IPS-NIHi7 (cell line): ENCODE measurements at regions not wholly inside any gene's neighbourhood (a gene's known extent, or its start where the extent isn't known, plus 50 kb on each side); places are given as distances from the start of the nearest gene placed in this dataset.
"Not testable (repeated sequence)": the region's sequence is repeated elsewhere in the genome, so short reads cannot be mapped to it uniquely, and the experiment has no call there.

ENCODE experiments used
- DNase-seq: peaks from one replicate; pipeline ENCODE4 v3.0.0; 2012; ENCODE audit warnings: mixed read lengths; ENCODE audit errors: extremely low spot score

GRCh38 chr10:57692255-57692980 is 575.3 kb downstream of the IPMK start:
- DNase-seq: no peak

DNA sequence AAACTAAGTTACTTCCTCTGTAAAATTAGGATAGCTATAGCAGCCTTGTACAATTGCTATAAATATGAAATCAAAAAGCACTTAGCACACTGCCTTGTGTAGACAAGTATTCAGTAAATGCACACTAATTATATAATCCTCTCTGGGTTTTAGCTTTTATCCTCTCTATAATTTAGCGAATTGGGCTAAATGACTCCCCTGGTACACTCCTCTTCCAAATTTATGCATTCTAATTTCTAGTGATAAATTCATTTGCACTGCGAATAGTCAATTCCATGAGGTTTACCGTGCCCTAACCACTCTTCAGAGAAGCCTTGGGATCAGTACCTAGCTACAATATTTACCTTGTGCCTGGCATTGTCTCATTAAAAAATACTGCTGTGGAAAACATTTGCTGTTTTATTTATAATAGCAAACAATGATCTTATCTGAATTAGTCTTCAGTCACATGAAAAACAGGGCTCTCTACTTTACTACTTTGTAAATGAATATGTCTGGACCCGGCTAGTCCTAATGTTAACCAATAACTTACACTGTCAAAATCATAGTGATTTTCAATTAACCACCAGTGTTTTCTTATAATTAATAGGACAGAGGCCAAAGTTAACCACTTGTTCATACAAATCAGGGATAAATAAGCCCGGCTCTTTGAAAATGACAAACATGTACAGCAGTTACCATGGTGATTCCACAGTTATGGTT is 577.9 kb downstream of the IPMK start:
- no peak for DNase-seq

DNA sequence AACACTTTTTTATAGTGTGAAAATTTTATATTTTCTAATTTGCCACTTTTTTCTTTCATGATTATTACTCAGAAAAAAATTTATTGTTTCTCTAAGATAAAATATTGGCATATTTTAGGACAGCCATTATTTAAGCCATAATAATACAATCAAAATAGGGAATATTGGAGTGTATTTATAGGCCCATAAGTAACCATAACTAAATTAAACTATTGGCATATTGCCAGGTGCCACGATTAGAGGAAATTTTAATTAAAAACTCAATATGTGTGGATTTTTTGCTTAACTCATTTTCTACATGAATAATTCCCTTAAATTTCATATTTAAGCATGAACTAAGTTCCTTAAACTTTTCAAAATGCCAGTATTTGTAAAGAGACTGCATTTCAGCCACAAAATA is 587.8 kb downstream of the IPMK start:
- no peak for DNase-seq

GRCh38 chr10:57675125-57675524 is 592.6 kb downstream of the IPMK start:
- DNase-seq: no peak

DNA sequence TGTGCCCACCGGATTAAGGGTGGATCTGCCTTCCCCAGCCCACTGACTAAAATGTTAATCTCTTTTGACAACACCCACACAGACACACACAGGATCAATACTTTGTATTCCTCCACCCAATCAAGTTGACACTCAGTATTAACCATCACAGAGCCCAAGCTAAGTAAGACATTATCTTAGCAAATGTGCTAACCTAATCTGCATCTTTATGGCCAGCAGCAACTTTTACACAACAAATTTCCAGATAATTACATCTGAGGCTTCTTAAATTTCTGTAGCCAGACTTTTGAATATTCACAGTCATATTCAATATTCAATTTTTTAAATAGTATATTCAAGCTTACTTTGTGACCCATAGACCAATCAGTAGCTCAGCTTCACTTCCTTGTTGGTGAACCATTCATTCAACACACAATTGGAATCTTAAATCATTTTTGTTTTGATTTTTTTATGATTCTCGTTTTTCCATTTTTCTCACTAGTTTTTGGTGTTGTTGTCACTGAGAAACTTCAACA is 594.2 kb downstream of the IPMK start:
- no peak for DNase-seq

- DNase-seq: no peak
Observed at GRCh38 chr10:57664815-57665214, 602.9 kb downstream of the IPMK start.

GRCh38 chr10:57663401-57663800 is 604.3 kb downstream of the IPMK start:
- no peak for DNase-seq

- DNase-seq: no peak
Observed at GRCh38 chr10:57661206-57661605, 606.5 kb downstream of the IPMK start.

GRCh38 chr10:57657164-57657765 is 610.4 kb downstream of the IPMK start:
- peak; percentile 72 for DNase-seq

- no peak for DNase-seq
Observed at GRCh38 chr10:57654856-57655255, 612.8 kb downstream of the IPMK start.

DNA sequence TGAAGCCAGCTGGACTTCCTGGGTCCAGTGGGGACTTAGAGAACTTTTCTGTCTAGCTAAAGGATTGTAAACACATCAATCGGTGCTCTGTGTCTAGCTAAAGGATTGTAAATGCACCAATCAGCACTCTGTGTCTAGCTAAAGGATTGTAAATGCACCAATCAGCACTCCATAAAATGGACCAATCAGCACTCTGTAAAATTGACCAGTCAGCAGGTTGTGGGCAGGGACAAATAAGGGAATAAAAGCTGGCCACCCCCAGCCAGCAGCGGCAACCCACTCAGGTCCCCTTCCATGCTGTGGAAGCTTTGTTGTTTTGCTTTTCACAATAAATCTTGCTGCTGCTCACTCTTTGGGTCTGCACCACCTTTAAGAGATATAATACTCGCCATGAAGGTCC is 622.6 kb downstream of the IPMK start:
- DNase-seq: not testable (repeated sequence)

DNA sequence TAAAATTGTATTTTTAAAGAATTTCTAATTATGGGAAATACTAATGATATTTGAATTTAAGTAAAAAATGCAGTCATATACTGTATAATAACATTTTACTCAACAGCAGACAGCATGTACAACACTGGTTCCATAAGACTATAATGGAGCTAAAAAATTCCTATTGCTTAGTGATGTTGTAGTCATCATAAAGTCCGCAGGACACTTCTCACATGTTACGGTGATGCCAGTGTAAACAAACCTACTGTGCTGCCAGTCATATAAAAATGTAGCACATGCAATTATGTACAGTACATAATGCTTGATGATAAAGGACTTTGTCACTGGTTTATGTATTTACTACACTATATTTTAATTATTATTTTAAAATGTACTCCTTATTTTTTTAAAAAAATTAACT is 629.3 kb downstream of the IPMK start:
- no peak for DNase-seq

DNA sequence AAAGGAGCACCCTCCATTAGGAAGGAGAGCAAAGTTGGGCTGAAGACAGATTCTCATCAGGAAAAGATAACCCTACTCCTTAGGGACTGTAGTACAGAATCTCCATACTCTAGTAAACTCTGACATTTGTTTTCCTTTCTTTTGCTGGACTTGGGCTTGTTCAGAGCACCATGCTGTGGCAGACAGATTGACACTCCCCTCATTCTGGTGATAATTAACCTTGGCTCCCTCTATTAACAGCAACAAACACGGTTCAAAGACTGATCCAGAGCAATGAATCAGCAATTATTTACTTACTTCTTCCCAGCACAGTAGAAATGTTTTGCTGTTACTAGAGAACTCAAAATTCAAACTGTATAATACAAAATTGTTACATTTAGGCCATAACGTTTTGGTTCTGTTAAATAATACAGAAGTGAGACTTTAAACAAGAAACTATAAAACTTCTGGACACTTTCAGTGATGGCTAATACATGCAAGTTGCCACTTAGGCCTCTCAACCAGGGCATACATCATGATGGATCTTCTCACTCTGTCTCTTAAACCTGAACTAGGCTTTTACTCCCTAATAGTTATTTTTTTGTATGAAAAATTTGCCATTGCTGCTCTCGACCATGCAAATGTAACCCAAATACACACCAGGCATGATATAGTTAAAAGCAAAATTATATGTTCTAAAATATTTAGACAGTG is 639.0 kb downstream of the IPMK start:
- DNase-seq: peak; percentile 24

GRCh38 chr10:57627642-57628178 is 640.0 kb downstream of the IPMK start:
- DNase-seq: peak; percentile 32

- DNase-seq: no peak
Observed at GRCh38 chr10:57624856-57625592, 642.7 kb downstream of the IPMK start.

DNA sequence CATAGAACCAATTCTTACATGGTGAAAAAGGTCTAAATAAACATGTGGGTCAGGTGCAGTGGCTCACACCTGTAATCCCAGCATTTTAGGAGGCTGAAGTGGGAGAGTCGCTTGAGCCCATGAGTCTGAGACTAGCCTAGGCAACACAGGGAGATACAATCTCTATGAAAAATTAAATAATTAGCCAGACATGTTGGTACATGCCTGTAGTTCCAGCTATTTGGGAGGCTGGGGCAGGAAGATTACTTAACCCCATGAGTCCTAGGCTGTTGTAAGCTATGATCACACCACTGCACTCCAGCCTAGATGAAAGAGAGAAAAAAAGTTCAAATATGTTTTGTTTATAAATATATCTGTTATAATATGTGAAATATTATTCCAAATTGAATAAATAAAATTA is 643.6 kb downstream of the IPMK start:
- no peak for DNase-seq

GRCh38 chr10:57621466-57621865 is 646.2 kb downstream of the IPMK start:
- no peak for DNase-seq

GRCh38 chr10:57605948-57606485 is 661.7 kb downstream of the IPMK start:
- no peak for DNase-seq

- DNase-seq: no peak
Observed at GRCh38 chr10:57599440-57599839, 668.3 kb downstream of the IPMK start.

GRCh38 chr10:57593983-57594573 is 673.6 kb downstream of the IPMK start:
- no peak for DNase-seq

DNA sequence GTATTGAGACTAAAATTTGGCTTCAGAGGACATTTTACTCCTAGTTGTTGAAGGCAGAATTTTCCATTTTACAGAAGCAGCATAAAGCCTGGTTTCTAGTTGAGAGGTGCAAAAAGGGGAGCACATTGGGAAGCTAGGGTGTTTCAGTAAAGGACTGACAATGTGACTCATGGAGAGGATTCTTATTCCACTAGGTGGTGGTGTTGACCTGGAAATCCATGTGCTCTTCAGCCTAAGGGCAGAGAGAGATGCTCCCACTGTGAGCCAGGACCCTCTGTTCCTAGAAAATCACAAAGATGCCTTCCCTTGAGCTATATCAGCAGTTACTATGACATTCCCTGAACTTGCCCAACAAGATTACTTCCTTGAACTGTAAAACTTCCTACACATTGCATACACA is 687.8 kb downstream of the IPMK start:
- DNase-seq: peak; percentile 74
